PFSK-1 (cell line): ENCODE measurements at regions not wholly inside any gene's neighbourhood (a gene's known extent, or its start where the extent isn't known, plus 50 kb on each side); places are given as distances from the start of the nearest gene placed in this dataset.

Experiments
- FOXP2 ChIP-seq: optimal IDR thresholded peaks from 2 replicates; pipeline ENCODE3; 2011; ENCODE audit warnings: borderline replicate concordance, control low read depth, inconsistent platforms; ENCODE audit not compliant: insufficient read depth; ENCODE audit errors: extremely low read length, extremely low read depth
- POLR2AphosphoS5 ChIP-seq: IDR thresholded peaks from 2 replicates; pipeline ENCODE4 v1.6.1; 2012; ENCODE audit warnings: low read depth, mild to moderate bottlenecking, control low read depth, low read length, moderate library complexity
- SIN3A ChIP-seq: IDR thresholded peaks from 2 replicates; pipeline ENCODE4 v1.6.1; 2012; ENCODE audit warnings: mild to moderate bottlenecking, low read length, moderate library complexity, borderline replicate concordance; ENCODE audit not compliant: insufficient read depth
- TAF1 ChIP-seq: IDR thresholded peaks from 2 replicates; pipeline ENCODE4 v1.6.1; 2012; ENCODE audit warnings: low read length, control low read depth, borderline replicate concordance; ENCODE audit not compliant: insufficient read depth
- TF ChIP-seq, protein P1 (sequence below), 2 experiments: IDR thresholded peaks; 2 replicates each; pipeline versions ENCODE4 v1.6.1 to v1.8.0; 2011 to 2012; ENCODE audit warnings: low read depth in 2 of 2, low read length in 2 of 2, control low read depth in 1 of 2, inconsistent platforms in 1 of 2, mild to moderate bottlenecking in 1 of 2, moderate library complexity in 1 of 2; ENCODE audit not compliant: insufficient read depth in 1 of 2

DNA sequence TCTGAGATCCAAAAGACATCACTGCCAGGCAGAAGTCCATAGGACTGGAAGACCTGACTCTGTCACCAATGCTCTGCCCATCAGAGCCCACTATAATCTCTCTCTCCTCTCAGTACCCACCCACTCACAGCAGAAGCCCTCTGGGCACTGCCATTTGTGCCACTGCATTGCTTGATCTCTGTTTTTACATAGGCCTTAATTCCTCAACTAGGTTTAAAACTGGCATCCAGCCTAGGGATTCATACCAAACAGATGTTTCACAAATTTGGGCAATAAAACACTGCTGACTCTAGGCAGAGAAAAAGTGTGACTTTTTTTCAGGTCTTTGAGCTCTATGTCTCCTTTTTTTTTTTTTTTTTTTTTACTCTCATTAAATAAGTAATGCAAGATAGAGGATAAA, 91.1 kb upstream of the RANBP3L start:
- TF ChIP-seq, protein P1, sequence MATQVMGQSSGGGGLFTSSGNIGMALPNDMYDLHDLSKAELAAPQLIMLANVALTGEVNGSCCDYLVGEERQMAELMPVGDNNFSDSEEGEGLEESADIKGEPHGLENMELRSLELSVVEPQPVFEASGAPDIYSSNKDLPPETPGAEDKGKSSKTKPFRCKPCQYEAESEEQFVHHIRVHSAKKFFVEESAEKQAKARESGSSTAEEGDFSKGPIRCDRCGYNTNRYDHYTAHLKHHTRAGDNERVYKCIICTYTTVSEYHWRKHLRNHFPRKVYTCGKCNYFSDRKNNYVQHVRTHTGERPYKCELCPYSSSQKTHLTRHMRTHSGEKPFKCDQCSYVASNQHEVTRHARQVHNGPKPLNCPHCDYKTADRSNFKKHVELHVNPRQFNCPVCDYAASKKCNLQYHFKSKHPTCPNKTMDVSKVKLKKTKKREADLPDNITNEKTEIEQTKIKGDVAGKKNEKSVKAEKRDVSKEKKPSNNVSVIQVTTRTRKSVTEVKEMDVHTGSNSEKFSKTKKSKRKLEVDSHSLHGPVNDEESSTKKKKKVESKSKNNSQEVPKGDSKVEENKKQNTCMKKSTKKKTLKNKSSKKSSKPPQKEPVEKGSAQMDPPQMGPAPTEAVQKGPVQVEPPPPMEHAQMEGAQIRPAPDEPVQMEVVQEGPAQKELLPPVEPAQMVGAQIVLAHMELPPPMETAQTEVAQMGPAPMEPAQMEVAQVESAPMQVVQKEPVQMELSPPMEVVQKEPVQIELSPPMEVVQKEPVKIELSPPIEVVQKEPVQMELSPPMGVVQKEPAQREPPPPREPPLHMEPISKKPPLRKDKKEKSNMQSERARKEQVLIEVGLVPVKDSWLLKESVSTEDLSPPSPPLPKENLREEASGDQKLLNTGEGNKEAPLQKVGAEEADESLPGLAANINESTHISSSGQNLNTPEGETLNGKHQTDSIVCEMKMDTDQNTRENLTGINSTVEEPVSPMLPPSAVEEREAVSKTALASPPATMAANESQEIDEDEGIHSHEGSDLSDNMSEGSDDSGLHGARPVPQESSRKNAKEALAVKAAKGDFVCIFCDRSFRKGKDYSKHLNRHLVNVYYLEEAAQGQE (IDR thresholded peaks at IDR 0.05; ENCODE audit: insufficient read depth in 1 of 2, low read depth in 2 of 2, low read length in 2 of 2): no peak
- TF ChIP-seq POLR2AphosphoS5 (no peak), SIN3A (no peak), TAF1 (no peak), FOXP2 (no peak)
